Fibroblast of villous mesenchyme (primary cell): ENCODE measurements at regions not wholly inside any gene's neighbourhood (a gene's known extent, or its start where the extent isn't known, plus 50 kb on each side); places are given as distances from the start of the nearest gene placed in this dataset. TPM values are rescaled to one million over a fixed set of nuclear protein-coding genes. Genes with fewer than 3 reads are reported as not detected.

Source experiments
- DNase-seq: peaks from one replicate; pipeline ENCODE4 v3.0.0-alpha.2; 2010; ENCODE audit warnings: low read depth
- H3K4me3 ChIP-seq: 2 replicates; pipeline ENCODE4 v1.5.1; 2011; ENCODE audit warnings: low read depth, mild to moderate bottlenecking, low read length
- small RNA-seq: library from RNA; depleted of rRNA; stranded (forward); fragments of <200 nt; gene quantifications from one replicate; pipeline ENCODE3, GENCODE V24; 2012
- TF ChIP-seq, protein P1 (sequence below): IDR thresholded peaks from 2 replicates; pipeline ENCODE4 v1.5.1; 2012; ENCODE audit warnings: low read depth, mild to moderate bottlenecking, low read length; ENCODE audit not compliant: insufficient read depth

DNA sequence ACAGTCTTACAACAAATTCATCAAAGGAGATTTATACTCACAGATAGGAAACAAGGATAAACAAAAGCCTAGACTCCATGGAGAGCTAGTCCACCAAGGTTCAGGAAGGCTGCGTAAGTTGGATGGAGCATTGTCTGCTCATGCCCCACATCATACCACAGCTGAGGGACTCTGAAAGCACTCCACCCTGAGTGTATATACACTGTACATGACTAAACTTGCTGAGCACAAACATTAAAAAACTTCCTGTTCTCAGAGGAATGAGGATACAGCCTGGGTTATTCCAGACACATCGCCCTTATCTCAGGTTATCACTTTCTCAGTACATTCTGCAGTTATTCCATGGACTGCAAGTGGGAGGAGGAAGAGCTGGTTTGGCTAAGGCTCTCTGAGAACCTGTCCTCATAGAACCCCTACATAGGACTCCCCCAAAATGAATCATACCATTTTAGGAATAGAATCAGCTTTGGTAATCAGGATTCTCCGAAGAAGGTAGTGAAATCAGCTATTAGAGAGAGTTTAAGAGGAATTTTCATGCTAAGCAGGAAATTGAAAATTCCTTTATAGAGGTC is 58.0 kb upstream of the PRMT6 start:
- TF ChIP-seq, protein P1, sequence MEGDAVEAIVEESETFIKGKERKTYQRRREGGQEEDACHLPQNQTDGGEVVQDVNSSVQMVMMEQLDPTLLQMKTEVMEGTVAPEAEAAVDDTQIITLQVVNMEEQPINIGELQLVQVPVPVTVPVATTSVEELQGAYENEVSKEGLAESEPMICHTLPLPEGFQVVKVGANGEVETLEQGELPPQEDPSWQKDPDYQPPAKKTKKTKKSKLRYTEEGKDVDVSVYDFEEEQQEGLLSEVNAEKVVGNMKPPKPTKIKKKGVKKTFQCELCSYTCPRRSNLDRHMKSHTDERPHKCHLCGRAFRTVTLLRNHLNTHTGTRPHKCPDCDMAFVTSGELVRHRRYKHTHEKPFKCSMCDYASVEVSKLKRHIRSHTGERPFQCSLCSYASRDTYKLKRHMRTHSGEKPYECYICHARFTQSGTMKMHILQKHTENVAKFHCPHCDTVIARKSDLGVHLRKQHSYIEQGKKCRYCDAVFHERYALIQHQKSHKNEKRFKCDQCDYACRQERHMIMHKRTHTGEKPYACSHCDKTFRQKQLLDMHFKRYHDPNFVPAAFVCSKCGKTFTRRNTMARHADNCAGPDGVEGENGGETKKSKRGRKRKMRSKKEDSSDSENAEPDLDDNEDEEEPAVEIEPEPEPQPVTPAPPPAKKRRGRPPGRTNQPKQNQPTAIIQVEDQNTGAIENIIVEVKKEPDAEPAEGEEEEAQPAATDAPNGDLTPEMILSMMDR = no peak
- no peak overlapping the region for H3K4me3 ChIP-seq
- DNase-seq = no peak

DNA sequence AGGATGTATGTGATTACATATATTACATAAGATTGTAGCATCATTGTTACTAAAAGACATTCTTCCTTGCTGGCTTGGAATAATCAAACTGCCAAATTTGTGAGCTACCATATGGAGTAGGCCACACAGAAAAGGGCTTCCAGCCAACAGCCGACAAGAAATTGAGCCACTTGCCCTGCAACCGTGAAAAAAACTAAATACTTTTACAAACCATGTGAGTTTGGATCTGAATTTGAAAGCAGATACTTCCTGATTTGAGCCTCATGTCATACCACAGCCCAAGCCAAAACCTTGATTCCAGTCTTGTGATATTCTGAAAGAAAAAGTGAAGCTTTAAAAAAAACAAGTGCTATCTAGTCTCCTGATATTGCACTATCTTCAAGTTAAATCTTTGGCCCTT is 55.6 kb upstream of the PRMT6 start:
- DNase-seq = no peak
- H3K4me3 ChIP-seq = no peak overlapping the region
- TF ChIP-seq, protein P1 = no peak

DNA sequence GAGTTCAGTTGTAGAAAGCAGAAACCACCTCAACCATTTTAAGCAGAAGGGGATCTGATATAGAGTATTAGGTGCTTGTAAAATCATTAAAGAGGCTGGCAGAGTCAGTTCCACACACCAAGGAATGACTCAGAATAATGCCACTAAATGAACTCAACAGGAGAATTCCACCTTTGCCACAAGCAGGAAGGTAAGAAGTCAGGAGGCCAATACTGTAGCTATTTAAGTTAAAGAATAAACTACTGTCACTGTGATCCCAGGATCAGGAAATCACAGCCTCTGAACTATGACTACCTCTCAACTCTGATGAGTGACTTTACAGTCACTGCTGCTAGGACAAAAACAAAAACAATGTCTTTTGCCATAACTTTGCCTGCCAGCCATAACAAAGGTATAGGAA is 52.5 kb upstream of the PRMT6 start:
- TF ChIP-seq, protein P1 = no peak
- no peak overlapping the region for H3K4me3 ChIP-seq
- no peak for DNase-seq

DNA sequence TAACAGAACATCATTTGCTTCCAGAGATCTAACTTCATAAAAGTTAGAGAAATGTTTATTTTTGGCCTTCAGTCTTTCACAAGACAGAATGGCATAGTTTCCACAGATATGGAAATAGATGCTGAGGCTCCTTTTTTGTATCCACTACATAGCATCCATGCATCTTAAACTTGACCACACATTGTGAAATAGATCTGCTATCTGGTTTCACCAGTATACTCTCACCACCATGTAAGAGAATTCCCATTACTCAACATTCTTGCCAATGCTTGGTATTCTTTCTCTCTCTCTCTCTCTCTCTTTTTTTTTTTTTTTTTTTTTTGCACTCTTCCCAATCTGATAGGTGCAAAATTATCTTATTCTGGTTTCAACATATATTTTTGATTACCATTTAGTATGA is 52.1 kb upstream of the PRMT6 start:
- no peak overlapping the region for H3K4me3 ChIP-seq
- no peak for DNase-seq
- TF ChIP-seq, protein P1 = no peak

Small RNA genes lying in the stretch of these regions (small RNA-seq; reads per million reads assigned to genes)
- gene AL596327.1 (not detected), gene SEPT2P1 (not detected)
